ENCODE measurements at regions not wholly inside any gene's neighbourhood (a gene's known extent, or its start where the extent isn't known, plus 50 kb on each side); places are given as distances from the start of the nearest gene placed in this dataset.

- TF ChIP-seq CTCF (IDR thresholded peaks at IDR 0.05): no peak
- no peak for TF ChIP-seq POLR2A (IDR thresholded peaks at IDR 0.05)
Observed at GRCh38 chr2:106720026-106720425, 165.9 kb downstream of the ST6GAL2 start.

Data from right lobe of liver (tissue), 4 donors.